Urothelium cell line (cell line): ENCODE measurements at regions not wholly inside any gene's neighbourhood (a gene's known extent, or its start where the extent isn't known, plus 50 kb on each side); places are given as distances from the start of the nearest gene placed in this dataset.

ENCODE experiments used
- DNase-seq: peaks from one replicate; pipeline ENCODE4 v3.0.0; 2011; ENCODE audit warnings: low spot score, mixed read lengths
- FAIRE-seq: peaks from 2 replicates; lab custom pipeline; 2011; peaks lifted over from hg19 to GRCh38; lab: Jason Lieb, UNC

DNA sequence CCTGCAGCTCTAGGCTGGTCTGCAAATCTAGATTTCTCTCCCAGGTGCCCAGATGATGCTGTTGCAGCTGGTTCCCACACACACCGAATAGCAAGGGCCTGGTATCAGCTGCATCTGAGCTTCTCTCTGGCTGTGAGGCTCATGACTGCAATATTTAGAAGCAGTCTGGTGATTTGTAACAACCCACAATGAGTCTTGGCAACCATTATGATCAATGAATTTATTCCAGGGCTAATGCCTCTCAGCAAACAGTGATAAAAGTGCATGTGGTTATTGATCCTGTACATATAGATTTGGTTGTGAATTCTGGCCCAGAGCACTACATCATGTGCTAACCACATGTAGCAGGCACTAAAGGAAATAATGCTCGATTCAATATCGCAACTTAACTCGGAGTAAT, 114.3 kb downstream of the ASCL4 start:
- FAIRE-seq (no peak), DNase-seq (no peak)

DNA sequence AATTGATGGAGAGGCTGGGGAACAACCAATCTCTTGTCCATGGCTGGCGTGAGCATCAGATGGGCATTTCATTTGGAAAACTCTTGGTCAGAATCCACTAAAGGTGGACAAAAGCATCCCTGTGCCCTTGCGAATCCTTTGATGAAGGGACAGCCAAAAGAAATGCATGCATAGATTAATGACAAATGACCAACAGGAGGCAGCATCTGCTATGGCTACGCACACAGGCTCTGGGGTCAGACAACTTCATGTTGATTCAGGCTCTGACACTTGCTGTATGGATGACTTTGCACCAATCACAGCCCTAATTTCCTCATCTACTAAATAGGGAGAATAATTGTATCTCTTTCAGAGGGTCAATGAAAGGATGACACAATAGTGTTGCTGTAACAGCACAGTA, 117.5 kb downstream of the ASCL4 start:
- FAIRE-seq = no peak
- DNase-seq = no peak

DNA sequence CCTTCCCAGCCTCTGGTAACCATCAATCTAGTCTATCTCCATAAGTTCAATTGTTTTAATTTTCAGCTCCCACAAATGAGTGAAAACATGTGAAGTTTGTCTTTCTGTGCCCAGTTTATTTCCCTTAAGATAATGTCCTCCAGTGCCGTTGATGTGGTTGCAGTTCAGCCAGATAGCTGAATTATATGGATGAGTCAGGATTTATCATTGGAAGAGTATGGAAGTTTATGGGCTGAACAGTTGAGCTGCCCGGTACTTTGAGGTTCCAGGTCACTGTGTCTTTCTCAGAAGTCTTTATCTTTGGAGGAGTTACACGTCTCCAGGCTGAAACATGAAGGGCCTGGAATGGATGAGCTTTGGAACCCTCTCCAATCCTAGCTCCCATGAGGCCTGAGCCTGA, 120.1 kb downstream of the ASCL4 start:
- no peak for FAIRE-seq

DNA sequence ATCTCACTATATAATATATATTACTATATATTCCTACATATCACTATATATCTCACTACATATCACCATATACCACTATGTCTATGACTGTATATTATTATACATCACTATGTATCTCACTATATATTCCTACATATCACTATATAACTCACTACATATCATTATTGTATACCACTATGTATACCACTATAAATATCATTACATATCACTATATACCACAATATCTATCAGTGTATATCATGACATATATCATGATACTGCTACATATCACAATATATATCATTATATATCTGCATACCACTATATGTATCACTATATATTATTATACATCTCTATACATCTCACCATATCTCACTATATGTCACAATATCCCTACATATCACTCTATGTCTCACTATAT, 121.5 kb downstream of the ASCL4 start:
- DNase-seq (no peak), FAIRE-seq (no peak)

More for the DNA sequence above, 120.1 kb downstream of the ASCL4 start:
- DNase-seq = no peak

DNA sequence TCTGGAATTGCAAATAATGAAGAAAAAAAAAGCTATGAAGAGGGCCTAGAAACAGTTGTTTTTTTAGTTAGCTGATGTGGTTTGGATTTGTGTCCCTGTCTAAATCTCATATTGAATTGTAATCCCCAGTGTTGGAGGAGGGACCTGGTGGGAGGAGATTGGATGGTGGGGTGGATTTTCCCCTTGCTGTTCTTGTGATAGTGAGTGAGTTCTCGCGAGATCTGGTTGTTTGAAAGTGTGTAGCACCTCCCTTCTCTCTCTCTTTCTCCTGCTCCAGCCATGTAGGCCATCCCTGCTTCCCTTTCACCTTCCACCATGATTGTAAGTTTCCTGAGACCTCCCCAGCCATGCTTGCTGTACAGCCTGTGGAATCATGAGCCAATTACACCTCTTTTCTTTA, 126.1 kb downstream of the ASCL4 start:
- FAIRE-seq (no peak), DNase-seq (no peak)

DNA sequence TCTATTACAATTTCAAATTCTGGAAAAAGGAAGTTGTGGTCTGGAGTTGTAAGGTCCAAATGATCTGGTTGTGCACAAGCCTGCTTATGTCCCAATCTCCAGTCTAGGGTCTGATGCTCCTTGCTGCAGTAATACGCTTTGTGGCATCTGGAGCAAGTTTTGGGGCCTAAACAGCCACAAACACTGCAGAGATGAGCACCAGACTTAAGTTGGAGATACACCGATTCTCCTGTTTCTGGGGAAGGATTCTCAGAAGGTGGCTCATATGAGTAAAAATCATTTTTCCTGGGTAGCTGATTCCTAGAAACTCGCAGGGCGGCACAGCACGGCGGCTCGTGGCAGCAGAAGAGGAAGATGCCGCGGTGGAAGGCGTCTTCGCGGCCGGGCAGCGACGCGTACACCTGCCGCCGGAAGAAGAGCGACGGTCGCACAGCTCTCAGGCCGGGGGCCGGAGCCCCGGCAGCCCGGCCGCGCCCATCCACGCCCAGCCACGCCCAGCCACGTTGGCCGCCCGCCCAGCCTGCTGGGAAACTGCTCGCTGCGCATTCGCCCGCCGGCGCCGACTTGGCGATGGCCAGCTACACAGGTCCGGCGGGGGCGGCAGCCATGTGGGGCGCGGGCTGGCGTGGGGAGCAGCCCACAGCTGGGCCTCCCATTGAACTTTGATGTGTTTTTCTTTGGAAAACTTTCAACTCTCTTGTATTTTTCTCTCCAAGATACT, 129.0 kb downstream of the ASCL4 start:
- FAIRE-seq (no peak), DNase-seq (peak; percentile 86)

DNA sequence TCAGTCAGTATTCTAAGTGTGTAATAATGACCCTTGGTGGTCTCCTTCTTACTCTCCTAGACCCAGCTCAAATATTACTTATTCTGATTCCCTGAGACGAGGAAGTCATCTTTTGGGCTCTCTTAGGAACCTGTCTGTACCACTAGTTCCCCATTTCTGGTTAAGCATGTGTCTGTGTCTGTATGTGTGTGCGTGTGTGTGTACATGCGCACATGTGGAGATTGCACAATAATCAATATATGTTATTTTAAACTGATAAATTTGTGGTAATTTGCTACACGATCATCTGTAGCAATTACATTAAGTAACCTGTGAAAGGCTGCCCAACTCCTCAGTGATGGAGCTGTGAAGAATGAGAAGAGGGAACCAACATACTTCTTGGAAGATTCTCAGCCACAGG, 132.2 kb downstream of the ASCL4 start:
- no peak for DNase-seq
- FAIRE-seq = no peak

DNA sequence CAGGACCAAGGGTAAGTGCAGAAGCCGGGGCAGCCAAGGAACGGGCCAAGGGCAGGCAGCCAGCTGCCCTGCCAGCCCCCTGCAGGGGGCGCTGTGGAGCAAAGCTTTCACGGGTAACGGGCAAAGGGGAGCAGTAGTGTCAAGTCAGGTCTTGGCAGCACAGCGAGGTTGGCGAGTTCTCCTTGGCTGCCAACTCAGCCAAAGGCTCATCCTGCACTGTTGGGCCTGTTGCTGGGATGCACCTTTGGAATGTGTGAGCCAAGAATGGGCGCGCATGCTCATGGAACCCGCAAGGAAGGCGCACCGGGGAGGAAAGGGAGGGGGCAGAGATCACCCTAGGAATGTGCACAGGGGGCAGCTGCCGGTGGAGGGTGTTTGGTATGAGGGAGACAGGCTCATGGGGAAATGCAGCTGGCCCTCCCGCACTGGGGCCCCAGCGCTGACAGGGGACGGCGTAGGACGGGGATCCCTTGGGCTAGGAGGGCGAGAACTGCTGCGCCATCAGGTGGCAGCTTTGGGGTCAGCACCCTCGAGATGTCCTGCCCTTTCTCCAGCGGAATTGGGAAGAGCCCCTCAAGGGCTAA, 138.0 kb downstream of the ASCL4 start:
- peak; percentile 75 for DNase-seq
- no peak for FAIRE-seq

DNA sequence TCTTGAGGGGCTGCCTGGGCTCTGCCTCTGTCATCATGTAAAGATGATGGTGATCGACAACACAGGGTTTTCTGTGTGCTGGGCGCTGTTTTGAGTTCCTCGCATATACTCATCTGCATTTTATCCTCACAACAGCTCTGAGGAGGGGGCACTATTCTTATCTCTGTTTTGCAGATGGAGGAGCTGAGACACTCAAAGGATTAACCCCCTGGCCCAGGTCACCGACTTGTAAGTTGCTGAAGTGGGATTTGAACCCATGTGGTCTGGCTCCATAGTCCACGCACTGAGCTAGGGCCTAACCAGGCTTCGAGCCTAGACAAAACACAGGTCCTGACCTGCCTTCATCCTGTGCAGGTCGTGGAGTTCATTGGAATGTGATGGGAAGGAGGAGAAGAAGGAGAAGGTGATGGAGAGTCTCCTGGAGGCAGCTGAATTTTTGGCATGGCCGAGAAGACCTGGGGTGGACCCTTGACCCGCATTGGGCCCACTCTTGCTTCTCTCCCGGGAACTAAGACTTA, 140.0 kb downstream of the ASCL4 start:
- no peak for FAIRE-seq
- no peak for DNase-seq

DNA sequence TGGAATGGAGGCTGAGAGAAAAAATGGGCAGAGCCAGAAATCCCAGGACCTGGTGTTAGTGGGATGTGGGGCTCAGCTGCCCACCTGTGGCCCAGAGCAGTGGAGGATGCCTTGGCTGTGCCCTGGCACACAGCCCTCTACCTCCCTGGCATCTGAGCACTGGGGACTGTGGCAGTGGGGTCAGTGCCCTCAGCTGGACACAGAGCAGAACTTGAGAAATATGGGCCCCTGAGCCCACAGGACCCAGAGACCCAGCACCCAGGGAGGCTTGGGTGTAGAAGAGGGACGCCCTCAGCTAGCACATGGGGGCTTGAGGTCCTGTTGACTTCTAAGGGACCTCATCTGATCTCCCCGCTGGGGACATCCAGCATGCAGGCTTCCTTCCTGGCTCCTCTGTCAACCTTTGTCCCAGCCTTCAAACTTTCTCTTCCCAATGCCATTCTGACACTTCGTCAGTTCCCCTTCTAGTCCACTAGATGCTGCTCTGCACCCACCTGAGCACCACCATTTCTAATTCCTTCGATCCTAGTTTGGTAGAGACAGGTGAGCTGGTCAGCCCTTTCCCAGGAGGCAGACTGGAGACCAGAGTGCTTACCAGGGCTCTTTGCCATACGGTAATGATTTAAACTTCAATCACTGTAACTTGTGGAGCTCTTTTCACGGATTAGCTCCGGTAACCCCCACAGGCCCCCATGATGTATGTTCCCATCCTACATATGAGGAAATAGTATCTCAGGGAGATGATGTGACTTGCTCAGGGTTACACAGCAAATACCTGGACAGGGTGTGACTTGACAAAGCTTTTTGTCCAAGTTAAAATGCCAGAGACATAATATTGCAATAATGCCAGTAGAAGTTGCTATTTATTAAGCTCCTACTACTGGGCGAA, 143.7 kb downstream of the ASCL4 start:
- FAIRE-seq = no peak
- peak; percentile 32 for DNase-seq

DNA sequence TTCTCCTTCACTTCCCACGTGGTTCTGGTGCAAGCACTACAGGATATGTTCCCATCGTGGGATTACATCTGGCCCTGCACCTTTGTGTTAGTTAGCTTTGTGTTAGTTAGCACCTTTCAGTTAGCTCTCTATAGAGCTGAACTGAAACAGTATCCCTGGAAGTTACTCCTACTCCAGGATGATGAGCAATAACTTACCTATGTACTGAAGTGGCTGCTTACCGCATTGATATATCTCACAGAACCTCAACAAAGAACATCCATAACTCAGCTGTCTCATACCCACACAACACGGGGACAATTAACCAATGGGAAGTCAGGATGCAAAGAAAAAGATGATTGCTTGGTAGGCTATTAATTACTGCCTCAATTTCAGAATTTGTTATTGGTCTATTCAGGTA, 146.6 kb downstream of the ASCL4 start:
- FAIRE-seq = no peak
- DNase-seq = no peak

DNA sequence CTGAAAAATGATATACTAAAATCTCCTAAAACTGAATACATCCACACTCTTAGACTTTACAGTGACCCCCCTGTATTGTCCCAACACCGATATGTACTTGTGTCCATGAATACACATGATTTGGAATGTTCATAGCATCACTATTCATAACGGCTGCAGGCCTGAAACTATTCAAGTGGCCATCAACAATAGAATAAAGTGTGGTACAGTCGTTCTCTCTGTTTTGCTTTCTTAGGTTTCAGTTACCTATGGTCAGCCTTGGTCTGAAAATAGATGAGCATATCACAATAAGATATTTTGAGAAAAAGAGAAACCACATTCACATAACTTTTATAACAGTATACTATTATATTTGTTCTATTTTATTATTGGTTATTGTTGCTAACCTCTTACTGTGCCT, 150.6 kb downstream of the ASCL4 start:
- DNase-seq (no peak), FAIRE-seq (no peak)

DNA sequence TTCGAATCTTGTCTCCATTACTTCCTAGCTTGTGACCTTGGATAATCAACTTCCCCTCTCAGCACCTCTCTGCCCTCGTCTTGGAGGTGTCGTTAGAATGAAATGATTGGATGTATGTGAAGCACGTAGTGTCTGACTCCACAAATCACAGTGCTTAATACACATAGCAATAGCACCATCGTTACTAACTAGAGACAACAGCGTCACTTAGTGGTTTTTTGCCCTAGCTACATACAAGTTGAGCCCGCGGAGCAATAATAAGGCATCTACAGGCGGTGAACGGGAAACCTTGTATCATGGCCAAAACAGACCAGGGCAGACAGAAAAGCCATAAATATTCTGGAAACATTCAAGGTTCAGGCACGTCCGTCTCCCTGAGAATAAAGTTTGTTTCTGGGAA, 154.9 kb downstream of the ASCL4 start:
- FAIRE-seq = no peak

DNA sequence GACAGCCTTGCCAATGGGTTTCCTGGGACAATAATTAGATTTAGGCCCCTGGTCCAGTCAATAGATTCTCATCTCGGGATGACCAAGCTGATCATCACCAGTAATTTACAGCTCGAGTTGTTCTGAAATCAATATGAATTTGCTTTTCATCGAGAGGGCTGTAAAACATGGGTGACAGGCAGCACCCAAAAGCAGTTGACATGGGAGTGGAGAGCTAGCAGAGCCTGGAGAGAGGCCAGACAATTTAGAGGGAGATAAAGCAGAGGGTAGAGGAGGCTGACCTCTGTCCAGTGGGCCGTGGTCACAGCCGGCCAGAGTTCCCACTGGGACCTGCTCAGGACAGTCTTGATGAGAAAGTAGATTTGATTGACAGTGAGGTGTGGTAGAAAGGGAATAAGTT, 157.3 kb downstream of the ASCL4 start:
- no peak for FAIRE-seq
- DNase-seq = no peak

More for the DNA sequence above, 154.9 kb downstream of the ASCL4 start:
- DNase-seq = peak; percentile 29

DNA sequence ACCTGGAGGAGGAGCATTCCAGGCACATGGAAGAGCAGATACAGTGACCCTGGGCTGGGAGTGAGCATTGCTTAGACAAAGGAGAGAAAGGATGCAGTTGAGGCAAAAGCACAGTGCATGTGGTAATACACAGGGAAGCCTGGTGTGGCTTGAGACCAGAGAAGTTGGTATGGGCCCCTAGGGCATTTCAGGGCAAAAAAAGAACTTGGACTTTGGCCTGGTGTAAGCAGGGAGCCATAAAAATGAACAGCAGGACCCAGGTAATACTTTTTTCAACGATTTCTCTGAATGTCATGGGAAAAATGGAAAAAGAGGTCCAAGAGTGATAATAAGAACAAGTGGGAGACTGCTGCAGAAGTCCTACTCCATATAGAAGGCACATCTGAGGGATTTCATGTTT, 163.9 kb downstream of the ASCL4 start:
- DNase-seq = no peak
- no peak for FAIRE-seq

DNA sequence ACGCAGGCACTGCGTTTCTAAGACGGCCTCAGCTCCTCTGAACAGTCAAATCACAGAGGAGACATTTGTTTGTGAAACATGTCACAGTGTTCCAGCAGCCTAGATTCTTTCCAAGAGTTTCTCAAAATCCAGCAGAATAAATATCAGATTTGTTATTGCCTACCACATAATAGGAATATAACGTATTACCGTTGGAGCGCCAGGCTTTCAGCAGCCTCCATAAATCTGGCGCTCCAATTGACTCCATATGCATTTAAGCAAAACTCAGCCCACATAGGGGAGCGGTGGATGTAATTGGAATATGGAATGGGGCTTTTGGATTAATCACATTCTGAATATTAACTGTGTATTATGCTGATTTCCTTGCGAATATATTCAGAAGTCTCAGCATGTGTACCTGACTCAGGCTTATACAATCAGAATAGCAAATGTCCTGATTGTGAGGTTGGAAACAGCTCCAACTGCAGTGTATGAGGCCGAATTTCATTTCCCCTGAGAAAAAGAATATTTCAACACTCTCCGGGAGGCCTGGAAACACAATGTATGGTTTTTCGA, 174.0 kb downstream of the ASCL4 start:
- no peak for FAIRE-seq
- DNase-seq = no peak

DNA sequence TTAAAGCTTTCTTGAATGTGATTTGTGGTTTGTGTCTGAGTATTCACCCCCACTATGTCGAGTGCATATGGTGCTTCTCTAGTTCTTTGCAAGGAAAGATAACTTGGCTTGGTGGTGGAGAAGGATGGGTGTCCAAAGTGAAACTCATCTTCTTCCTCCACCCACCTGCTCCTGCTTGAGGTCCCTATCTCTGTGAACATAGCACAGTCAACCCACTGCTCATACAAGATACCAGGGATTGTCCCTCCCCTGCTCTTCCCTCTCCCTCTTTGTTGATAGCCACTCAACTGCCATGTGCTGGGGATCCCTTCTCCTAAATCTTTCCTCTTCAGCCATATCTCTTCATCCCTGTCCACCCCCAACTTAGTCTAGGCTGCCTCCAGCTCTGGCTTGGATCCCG, 176.5 kb downstream of the ASCL4 start:
- no peak for FAIRE-seq
- DNase-seq = no peak

DNA sequence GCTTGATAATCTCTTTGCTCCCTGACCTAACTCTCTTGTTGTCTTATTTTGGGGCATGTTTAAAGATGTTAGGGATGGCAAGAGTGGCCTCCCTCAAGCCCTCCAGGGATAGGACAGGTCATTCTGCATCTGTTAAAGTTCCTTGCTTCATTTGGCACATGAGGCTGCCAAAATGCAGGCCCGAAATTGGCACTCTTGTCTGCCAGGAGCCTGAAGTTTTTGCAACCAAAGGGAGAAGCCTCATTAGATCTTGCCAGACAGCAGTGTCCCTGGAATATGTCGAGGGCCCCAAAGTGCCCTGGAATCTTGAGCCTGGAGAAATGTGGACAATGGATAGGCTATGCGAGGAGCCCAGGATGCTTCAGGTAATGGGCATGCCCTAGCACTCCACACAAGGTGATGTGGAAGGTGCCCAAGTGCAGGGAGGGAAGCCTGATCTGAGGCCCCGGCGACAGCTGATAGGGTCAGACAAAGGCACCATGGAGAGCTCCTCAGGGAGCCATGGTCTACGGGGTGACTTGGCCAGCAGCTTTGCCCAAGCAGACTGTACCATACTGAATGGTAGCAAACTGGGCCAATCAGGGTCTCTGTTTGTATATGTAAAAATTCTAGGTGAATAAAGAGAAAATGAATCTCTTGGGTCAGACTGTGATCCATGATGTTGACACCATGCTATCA, 173.0 kb upstream of the WSCD2 start:
- FAIRE-seq = no peak
- no peak for DNase-seq

DNA sequence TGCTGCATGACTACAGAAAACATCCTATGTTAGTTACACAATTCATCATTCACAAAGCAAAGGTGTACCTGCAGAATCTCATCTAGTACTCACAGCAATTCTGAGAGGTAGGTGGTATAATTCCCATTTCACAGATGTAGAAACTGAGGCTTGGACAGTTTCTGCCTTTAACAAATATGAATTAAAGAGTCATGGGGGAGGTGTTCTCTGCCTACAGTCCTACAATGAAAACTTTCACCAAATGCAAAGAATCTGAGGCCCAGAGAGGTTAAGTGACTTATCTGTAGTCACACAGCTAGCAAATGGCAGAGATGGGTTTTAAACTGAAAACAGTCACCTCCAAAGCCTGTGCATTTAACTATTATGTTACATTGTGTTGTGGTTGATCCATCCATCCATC, 171.6 kb upstream of the WSCD2 start:
- DNase-seq = no peak
- no peak for FAIRE-seq

DNA sequence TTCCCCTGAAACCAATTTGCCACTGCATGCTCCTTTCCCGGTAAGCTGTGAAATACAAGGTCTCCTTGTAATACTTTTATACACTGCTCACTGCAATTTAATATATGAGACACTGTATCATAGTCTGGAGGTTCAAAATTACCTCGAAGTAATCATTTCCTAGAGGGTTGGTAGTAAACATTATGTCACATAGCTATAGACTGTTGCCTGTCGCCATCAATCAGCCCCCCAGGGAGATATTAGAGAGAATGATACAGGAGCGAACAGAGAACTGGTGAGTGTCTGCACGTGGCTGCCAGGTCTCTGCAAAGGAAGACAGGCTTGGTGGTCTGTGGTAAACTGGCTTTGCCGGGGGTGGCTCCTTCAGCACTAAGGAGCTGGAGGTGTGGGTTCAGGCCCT, 165.5 kb upstream of the WSCD2 start:
- FAIRE-seq (no peak), DNase-seq (no peak)

DNA sequence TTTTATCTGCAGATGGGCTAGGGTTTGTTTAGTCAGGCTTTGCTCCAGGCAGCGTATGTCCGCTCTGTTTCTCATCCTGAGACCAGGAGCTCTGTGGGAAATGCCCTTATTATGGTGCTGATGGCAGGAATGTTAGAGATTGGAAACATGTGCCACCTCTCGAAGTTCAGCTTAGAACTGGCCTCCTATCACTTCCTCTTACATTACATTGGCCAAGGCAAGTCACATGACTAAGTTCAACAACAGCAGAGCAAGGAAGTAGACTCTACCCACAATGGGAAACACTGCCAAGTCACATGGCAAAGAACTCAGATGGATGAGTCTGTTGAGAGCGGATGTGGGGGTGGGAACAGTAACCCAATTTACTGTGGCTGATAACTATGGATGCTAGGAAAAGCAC, 161.9 kb upstream of the WSCD2 start:
- FAIRE-seq = no peak
- no peak for DNase-seq
